ENCODE measurements at regions not wholly inside any gene's neighbourhood (a gene's known extent, or its start where the extent isn't known, plus 50 kb on each side); places are given as distances from the start of the nearest gene placed in this dataset.
A peak's percentile ranks its signal among the peaks of the same experiment; 100 is the strongest.
"Not testable (repeated sequence)": the region's sequence is repeated elsewhere in the genome, so short reads cannot be mapped to it uniquely, and the experiment has no call there.

GRCh38 chr4:53706422-53707032 is 115.2 kb upstream of the LNX1 start:
- TF ChIP-seq CTCF (conservative IDR thresholded peaks at IDR 0.05; ENCODE audit: control insufficient read depth, insufficient read depth, low read depth, low read length) = peak; percentile 79
- no peak overlapping the region for H3K4me3 ChIP-seq (ENCODE audit: control insufficient read depth, low read depth, low read length)
- DNase-seq (ENCODE audit: low read depth) = peak; percentile 83

- H3K4me3 ChIP-seq (ENCODE audit: control insufficient read depth, low read depth, low read length) = no peak overlapping the region
- DNase-seq (ENCODE audit: low read depth) = no peak
- TF ChIP-seq CTCF (conservative IDR thresholded peaks at IDR 0.05; ENCODE audit: control insufficient read depth, insufficient read depth, low read depth, low read length) = no peak
Observed at GRCh38 chr4:53705972-53706371, 114.7 kb upstream of the LNX1 start.

- H3K4me3 ChIP-seq (ENCODE audit: control insufficient read depth, low read depth, low read length) = no peak overlapping the region
- no peak for TF ChIP-seq CTCF (conservative IDR thresholded peaks at IDR 0.05; ENCODE audit: control insufficient read depth, insufficient read depth, low read depth, low read length)
- DNase-seq (ENCODE audit: low read depth) = no peak
Observed at GRCh38 chr4:53705151-53705764, 114.0 kb upstream of the LNX1 start.

GRCh38 chr4:53704329-53704728 is 113.0 kb upstream of the LNX1 start:
- TF ChIP-seq CTCF (conservative IDR thresholded peaks at IDR 0.05; ENCODE audit: control insufficient read depth, insufficient read depth, low read depth, low read length) = no peak
- DNase-seq (ENCODE audit: low read depth) = no peak
- H3K4me3 ChIP-seq (ENCODE audit: control insufficient read depth, low read depth, low read length) = no peak overlapping the region

GRCh38 chr4:53703267-53703655 is 112.0 kb upstream of the LNX1 start:
- no peak overlapping the region for H3K4me3 ChIP-seq (ENCODE audit: control insufficient read depth, low read depth, low read length)
- no peak for TF ChIP-seq CTCF (conservative IDR thresholded peaks at IDR 0.05; ENCODE audit: control insufficient read depth, insufficient read depth, low read depth, low read length)

GRCh38 chr4:53702334-53703266 is 111.3 kb upstream of the LNX1 start:
- no peak for TF ChIP-seq CTCF (conservative IDR thresholded peaks at IDR 0.05; ENCODE audit: control insufficient read depth, insufficient read depth, low read depth, low read length)
- H3K4me3 ChIP-seq (ENCODE audit: control insufficient read depth, low read depth, low read length) = no peak overlapping the region
- DNase-seq (ENCODE audit: low read depth) = peak; percentile 84

More at GRCh38 chr4:53703267-53703655, 112.0 kb upstream of the LNX1 start:
- DNase-seq (ENCODE audit: low read depth) = no peak

- DNase-seq (ENCODE audit: low read depth); H3K4me3 ChIP-seq (ENCODE audit: control insufficient read depth, low read depth, low read length): not testable (repeated sequence)
Observed at GRCh38 chr4:53701260-53701659, 110.0 kb upstream of the LNX1 start.

GRCh38 chr4:53699310-53699709 is 108.0 kb upstream of the LNX1 start:
- DNase-seq (ENCODE audit: low read depth); H3K4me3 ChIP-seq (ENCODE audit: control insufficient read depth, low read depth, low read length): not testable (repeated sequence)
